Progenitor cell of endocrine pancreas (in vitro differentiated cells): ENCODE measurements at regions not wholly inside any gene's neighbourhood (a gene's known extent, or its start where the extent isn't known, plus 50 kb on each side); places are given as distances from the start of the nearest gene placed in this dataset.
"Not testable (repeated sequence)": the region's sequence is repeated elsewhere in the genome, so short reads cannot be mapped to it uniquely, and the experiment has no call there.

Experiments used
- DNase-seq: peaks from one replicate; pipeline ENCODE4 v3.0.0; 2021; ENCODE audit warnings: low spot score; ENCODE audit not compliant: unreplicated experiment
- H3K27ac Mint-ChIP-seq: 2 replicates; pipeline ENCODE4 v1.8.0; 2021; ENCODE audit warnings: mild to moderate bottlenecking, moderate library complexity, mixed read lengths
- H3K27me3 Mint-ChIP-seq: 2 replicates; pipeline ENCODE4 v1.8.0; 2021; ENCODE audit warnings: mixed read lengths
- H3K36me3 Mint-ChIP-seq: 2 replicates; pipeline ENCODE4 v1.8.0; 2022; ENCODE audit warnings: mixed read lengths; ENCODE audit not compliant: insufficient read depth
- H3K4me1 Mint-ChIP-seq: 2 replicates; pipeline ENCODE4 v1.8.0; 2021; ENCODE audit warnings: low read depth, mixed read lengths
- H3K4me3 Mint-ChIP-seq: 2 replicates; pipeline ENCODE4 v1.8.0; 2021; ENCODE audit warnings: low read depth, mild to moderate bottlenecking, moderate library complexity, mixed read lengths
- H3K9me3 Mint-ChIP-seq: 2 replicates; pipeline ENCODE4 v1.8.0; 2021; ENCODE audit warnings: low read depth, mixed read lengths
- CTCF ChIP-seq: fragments of 200-600 bp; sonication (generic); IDR thresholded peaks from one replicate; pipeline ENCODE4 v1.5.0; 2021; ENCODE audit warnings: antibody characterized with exemption, mild to moderate bottlenecking; ENCODE audit not compliant: unreplicated experiment

DNA sequence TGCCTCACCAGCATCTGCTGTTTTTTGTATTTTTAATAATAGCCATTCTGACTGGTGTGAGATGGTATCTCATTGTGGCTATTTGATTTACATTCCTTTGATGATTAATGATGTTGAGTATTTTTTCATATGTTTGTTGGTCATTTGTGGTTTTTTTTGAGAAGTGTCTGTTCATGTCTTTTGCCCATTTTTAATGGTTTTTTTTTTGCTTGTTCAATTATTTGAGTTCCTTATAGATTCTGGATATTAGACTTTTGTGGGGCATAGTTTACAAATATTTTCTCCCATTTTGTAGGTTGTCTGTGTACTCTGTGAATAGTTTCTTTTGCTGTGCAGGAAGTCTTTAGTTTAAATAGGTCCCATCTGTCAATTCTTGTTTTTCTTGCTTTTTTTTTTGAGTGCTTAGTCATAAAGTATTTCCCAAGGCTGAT is 148.1 kb downstream of the NPR3 start:
- Mint-ChIP-seq H3K27me3 (no peaks in the 10 kb centered on the region), H3K27ac (no peak overlapping the region), H3K36me3 (no peaks in the 10 kb centered on the region), H3K4me1 (no peaks in the 10 kb centered on the region), H3K9me3 (peaks cover 21% of the 10 kb centered on the region), H3K4me3 (no peak overlapping the region)
- TF ChIP-seq CTCF, result no peak
- no peak for DNase-seq

GRCh38 chr5:32865475-32865874 is 154.4 kb downstream of the NPR3 start:
- H3K9me3 Mint-ChIP-seq, result no peaks in the 10 kb centered on the region
- no peak overlapping the region for H3K27ac Mint-ChIP-seq
- no peak overlapping the region for H3K4me3 Mint-ChIP-seq
- no peaks in the 10 kb centered on the region for H3K4me1 Mint-ChIP-seq
- TF ChIP-seq CTCF, result no peak
- no peaks in the 10 kb centered on the region for H3K36me3 Mint-ChIP-seq
- H3K27me3 Mint-ChIP-seq, result no peaks in the 10 kb centered on the region
- DNase-seq, result no peak

GRCh38 chr5:32866138-32866537 is 155.0 kb downstream of the NPR3 start:
- no peak for DNase-seq

GRCh38 chr5:32869216-32869615 is 158.1 kb downstream of the NPR3 start:
- no peak for DNase-seq
- H3K36me3 Mint-ChIP-seq, result no peaks in the 10 kb centered on the region
- no peaks in the 10 kb centered on the region for H3K27me3 Mint-ChIP-seq
- no peak for TF ChIP-seq CTCF
- H3K27ac Mint-ChIP-seq, result no peak overlapping the region
- H3K4me3 Mint-ChIP-seq, result no peak overlapping the region
- peaks cover 5% of the 10 kb centered on the region for H3K9me3 Mint-ChIP-seq
- no peaks in the 10 kb centered on the region for H3K4me1 Mint-ChIP-seq

More at GRCh38 chr5:32866138-32866537, 155.0 kb downstream of the NPR3 start:
- no peaks in the 10 kb centered on the region for H3K4me1 Mint-ChIP-seq
- no peak overlapping the region for H3K4me3 Mint-ChIP-seq
- no peaks in the 10 kb centered on the region for H3K36me3 Mint-ChIP-seq
- H3K27me3 Mint-ChIP-seq, result no peaks in the 10 kb centered on the region
- H3K27ac Mint-ChIP-seq, result no peak overlapping the region
- TF ChIP-seq CTCF, result no peak
- H3K9me3 Mint-ChIP-seq, result no peaks in the 10 kb centered on the region

- Mint-ChIP-seq H3K27ac (no peak overlapping the region), H3K9me3 (peaks cover 12% of the 10 kb centered on the region), H3K27me3 (no peaks in the 10 kb centered on the region), H3K36me3 (no peaks in the 10 kb centered on the region), H3K4me1 (no peaks in the 10 kb centered on the region), H3K4me3 (no peak overlapping the region)
- TF ChIP-seq CTCF, result no peak
- DNase-seq, result no peak
These were observed 165.7 kb downstream of the NPR3 start for GRCh38 chr5:32876791-32877190.

DNA sequence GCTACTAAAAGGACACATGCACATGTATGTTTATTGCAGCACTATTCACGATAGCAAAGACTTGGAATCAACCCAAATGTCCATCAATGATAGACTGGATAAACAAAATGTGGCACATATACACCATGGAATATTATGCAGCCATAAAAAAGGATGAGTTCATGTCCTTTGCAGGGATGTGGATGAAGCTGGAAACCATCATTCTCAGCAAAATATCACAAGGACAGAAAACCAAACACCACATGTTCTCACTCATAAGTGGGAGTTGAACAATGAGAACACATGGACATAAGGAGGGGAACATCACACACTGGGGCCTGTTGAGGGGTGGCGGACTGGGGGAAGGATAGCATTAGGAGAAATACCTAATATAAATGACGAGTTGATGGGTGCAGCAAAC is 168.2 kb downstream of the NPR3 start:
- DNase-seq, H3K4me1 Mint-ChIP-seq, H3K27me3 Mint-ChIP-seq, H3K27ac Mint-ChIP-seq, H3K36me3 Mint-ChIP-seq, H3K4me3 Mint-ChIP-seq: not testable (repeated sequence)
- H3K9me3 Mint-ChIP-seq, result peaks cover 13% of the 10 kb centered on the region
